Activated effector memory CD4-positive, alpha-beta T cell treated with anti-CD3 and anti-CD28 coated beads, Interleukin-2, amount 50 U/mL, for 16 hours (primary cell): ENCODE measurements at regions not wholly inside any gene's neighbourhood (a gene's known extent, or its start where the extent isn't known, plus 50 kb on each side); places are given as distances from the start of the nearest gene placed in this dataset.

Experiments
- DNase-seq: peaks from one replicate; pipeline ENCODE4 v3.0.0-alpha.2; 2020

DNA sequence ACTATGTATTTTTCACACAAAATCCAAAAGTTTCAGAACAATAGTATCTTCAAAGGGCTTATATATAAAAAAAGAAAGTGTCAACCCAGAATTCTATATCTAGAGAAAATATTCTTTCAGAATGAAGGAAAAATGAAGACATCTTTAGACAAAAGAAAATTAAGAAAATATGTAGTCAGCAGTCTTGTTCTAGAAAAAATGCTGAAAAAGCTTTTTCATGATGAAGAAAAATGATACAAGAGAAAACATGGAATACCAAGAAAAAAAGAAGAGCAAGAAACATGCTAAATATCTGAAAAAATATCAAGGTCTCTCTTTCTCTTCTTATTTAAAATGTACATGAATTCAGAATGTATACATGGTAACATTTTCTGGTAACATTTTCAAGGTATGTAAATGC, 816.8 kb upstream of the FAT3 start:
- DNase-seq, result no peak

DNA sequence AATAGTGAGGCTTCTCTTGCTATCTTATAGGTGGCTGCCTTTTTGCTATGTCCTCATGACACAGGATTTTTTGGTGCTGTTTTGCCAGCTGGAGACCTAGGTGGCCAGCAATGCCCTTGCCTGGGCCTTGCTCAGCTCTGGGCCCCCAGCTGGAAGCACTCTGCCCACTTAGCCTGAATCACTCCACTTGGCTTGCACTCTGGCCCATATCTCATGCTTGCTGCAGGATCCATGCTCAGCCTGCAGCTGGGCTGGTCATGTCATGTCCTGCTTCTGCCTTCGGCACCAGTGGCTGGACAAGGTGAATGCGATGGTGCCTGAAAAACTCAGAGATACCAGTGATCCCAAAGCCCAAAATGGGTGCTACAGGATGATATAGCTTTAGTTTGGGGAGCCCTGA, 818.6 kb upstream of the FAT3 start:
- DNase-seq, result no peak

DNA sequence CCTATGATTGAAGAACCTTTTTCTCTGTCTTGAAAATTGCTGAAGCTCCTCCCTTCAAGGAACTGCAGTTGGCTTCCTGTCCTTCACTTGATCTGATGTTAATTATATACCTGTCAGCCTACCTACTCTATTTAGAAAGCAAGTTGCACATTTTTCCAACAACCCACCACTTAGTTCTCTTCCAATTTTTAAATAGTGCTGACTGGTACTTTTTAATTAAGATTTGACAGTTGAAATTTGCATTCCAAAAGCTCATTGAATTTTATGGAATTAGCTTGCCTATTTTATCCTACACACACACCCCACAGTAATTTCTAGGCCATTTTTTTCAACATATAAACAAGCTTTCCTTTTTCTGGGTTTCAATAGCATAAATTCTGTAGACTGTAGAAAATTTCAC, 820.3 kb upstream of the FAT3 start:
- DNase-seq, result no peak

DNA sequence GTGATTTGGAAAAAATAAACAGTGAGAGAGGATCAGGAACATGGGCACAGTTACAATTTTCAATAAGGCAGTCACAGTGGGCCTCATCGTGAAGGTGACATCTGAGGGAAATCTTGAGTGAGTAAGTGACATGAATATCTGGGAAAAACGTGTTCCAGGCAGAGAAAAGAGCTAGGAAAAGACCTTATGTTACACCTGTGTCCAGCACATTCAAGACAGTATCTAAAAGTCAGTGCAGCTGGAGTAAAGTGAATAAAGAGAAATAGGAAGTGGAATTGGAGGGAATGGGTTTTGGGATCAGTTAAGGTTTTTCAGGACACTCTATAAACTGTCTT, 827.5 kb upstream of the FAT3 start:
- no peak for DNase-seq

DNA sequence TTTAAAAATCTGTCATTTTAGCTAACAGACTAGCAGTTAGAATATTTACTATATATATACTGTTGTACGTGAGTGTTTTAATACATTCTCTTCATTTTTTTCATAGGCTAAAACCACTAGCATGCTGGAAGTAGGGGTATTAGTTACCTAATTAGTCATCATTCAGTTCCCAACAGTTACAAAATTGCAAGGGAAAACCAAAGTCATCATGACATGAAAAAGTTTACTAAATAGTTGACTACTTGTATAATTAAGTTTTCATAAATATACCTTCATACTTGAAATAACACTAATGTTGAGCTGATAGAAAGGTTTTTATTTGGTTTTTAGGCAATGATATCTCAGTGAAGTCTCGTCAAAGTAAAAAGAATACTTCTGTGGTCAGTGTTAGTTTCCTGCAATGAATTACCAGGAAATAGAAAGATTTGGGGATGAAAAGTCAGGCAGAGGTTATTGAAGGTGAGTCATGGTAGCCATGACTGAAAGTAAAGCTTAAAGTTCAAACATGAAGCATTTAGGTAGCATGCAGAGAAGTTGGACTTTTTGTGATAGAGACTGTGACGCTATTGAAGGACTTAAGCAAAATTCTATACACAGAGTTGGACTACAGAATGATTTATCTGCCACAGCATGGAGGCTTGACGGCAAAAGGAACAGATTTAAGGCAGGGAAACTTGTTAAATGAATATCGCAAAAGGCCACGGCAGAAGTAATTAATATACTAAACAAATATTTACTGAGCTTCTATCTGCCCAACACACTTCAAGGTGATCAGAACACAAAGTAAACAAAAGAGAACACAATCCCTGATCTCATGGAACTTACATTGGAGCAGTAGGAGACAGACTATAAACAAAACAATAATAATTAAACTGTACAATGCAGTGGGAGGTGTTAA, 828.1 kb upstream of the FAT3 start:
- no peak for DNase-seq

DNA sequence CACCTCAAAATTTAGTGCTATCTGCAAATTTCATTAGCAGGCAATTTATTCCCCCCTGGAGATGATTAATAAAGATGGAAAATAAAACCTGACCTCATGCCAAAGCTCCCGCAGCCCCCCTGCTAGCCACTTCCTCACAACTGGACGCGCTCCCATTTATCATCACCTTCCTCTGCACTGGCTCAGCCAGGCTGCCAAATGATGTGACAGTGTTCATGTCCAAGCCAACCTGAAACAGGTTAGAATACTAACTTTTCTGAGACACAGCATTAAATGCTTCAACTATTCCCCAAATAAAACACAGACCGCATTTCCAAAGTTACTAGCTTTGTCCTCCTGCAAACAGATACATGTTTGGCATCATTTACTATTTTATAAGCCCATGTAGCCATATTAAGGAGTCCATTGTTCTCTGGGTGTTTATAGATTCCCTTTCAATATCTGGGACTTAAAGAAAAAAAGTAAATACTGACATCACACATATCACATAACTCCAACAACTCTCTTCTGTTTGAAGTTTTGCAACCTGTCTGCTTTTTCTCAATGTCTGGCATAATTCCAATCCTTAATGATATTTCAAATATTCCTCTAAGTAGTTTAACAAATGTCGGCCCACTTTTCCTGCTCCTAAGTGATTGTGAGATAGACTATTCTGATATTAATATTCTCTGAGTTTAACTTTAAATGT, 829.7 kb upstream of the FAT3 start:
- no peak for DNase-seq

DNA sequence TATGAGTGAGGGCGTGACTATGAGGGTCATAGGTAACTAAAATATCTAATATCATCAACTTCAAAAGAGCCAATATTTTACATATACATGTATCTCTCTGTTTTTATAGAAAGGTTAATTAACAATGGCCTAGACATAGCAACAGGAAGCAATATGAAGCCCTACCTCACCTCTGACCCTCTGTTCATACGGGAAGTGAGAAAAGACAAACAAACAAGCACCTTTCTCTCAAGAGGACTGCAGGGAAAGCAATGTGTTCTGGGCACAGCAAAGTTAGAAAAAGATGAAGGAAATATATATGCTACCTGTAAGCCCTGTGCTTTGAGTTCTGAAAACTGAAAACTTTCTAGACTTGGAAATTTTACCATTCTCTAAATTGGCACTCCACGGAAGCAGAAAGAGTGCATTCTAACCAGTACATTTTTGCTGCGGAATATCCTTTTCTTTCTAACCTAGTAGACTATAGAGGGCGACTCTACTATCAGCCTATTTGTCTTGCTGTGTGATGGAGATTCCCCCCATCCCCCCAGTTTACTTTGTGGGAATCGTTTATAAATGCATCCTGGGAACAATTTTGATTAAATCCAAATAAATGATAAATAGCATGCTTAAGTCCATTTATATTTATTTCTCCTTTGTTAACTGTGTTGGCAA, 830.4 kb upstream of the FAT3 start:
- DNase-seq, result no peak

DNA sequence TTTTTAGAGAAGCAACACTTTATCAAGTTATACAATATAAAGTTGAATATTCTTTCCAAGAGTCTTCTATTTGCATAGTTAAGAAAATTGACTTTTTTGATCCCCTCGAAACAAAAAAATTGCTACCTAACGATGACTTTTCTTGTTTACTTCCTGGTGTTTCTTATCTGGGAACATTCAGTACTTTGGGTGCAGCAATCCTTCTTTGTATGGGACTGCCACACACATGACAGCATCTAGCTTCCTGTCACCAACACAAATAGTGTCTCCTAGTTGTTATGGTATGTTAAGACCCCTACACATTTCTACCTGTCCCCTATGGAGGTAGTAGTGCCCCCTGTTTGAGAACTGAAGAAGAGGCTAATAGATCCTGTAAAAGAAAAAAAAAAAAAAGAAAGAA, 841.7 kb upstream of the FAT3 start:
- no peak for DNase-seq

DNA sequence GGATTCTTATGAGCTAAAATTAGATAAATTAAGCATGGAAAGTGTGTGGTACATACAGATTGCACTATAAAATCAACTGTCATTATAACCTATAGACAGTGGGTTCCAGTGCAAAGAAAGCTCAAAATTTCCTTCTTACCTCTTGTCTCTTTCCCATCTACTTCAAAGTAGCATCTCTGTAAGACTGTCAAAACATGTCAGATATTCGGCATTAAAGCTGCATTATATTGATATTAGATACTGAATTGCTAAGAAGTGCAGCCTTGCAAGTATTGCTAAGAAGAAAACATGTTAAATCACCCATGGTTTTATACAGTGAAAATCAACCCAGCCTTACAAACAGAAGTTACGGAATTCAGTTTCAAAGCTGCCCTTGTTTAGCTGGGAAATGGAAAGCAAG, 849.8 kb upstream of the FAT3 start:
- DNase-seq, result no peak

DNA sequence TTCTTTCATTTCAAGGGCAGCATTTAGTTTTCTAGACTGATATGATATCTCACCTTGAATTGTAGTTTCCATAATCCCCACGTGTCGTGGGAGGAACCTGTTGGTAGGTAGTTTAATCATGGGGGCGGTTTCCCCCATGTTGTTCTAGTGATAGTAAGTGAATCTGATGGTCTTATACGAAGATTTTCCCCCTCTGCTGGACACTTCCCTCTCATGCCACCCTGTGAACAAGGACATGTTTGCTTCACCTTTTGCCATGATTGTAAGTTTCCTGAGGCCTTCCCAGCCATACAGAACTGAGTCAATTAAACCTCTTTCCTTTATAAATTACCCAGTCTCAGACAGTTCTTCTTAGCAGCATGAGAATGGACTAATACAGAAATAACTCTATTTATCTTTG, 851.1 kb upstream of the FAT3 start:
- no peak for DNase-seq

DNA sequence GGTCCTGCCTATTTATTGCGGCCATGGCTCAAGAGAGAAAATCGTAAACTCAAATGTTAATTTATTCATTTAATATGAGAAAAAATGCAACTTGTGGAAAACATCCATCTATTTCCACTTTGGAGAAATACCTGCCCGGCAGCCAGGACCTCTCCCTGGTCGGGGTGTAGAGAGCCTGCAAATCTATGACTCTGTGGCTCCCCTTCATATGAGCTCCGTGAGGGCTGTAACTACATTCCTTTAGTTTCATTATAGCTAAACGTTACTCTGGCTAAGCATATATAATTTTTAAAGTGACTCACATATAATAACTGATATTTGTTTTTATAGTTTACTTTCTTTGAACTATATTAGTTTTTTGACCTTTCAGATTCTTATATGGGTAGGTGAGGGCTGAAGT, 857.8 kb upstream of the FAT3 start:
- DNase-seq, result no peak

DNA sequence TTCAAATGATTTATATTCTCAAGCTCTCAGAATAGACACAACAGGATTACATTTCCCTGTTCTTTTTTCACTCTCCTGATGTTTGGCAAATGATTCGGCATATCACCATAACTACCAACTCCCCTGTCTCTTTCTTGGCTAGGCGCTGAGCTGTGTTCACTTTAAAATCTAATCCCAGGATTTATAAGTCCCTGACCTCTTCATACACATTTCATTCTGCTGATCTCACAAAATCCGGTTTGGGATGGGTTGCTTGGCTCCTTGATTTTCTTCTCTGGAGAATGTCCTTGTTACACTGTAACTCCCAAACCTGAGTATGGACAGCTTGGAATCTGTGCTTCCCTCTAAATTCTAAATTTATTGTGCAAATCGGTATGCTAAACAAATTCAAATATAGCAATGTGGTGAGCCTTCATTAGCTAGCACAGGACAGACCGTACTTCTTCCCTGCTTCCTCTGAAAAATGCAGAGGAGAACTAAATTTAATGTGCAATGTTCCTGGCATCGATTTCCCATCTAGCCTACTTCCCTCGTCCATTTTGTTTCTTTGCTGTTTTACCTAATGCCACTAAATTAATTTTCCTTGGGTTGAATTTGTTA, 858.5 kb upstream of the FAT3 start:
- no peak for DNase-seq

DNA sequence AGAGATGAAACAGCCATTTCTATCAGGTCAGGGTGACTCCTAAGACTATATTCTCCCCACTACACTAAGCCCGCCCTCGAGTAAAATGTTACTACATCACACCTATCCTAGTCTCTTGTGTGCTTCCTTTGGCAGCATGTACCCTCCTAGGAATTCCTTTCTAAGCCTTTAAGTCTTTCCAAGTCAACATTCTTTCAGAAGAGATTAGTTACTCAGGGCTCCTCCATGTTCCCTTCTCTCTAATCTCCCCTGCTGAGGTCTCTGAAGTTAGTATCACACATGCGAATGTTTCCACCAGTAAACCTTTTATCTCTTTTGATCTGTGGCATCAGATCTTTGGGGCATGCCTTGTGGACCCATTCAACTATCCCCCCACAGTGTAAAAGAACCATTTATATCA, 873.7 kb upstream of the FAT3 start:
- DNase-seq, result no peak

DNA sequence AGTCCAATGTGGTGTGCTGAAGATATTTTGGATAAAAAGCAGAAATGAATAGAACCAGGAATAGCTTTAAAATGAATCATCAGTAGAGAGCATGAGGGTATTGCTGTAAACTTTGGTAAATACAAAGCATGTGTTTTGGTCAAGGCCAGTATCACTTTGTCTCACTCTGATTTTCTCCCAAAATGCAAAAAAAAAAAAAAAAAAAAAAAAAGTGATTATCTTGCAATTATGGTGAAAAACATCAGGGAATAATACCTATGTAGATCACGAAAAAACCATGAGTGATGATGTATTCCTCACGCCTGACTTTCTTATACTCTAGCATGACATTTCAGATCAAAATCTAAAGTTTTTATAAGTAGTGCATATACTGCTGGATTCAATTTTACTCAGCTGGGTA, 897.9 kb upstream of the FAT3 start:
- DNase-seq, result no peak

DNA sequence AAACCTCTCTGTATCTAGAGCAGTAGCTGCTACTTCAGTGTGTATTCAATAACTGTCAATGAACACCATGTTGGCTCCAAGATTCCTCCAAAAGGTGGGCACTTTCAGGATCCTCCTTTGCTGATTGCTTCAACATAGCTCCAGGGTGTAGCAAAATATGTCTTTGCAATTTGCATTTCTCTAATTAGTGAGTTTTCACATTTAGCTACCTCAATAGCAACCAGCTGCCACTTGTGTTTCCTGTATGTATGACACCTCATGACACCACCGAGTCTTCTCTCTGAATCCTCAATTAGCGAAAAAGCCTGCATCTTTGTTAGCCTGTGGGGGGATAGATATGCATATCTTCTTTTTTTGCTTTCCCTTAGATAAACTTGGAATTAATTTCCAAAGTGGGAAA, 898.3 kb upstream of the FAT3 start:
- no peak for DNase-seq

DNA sequence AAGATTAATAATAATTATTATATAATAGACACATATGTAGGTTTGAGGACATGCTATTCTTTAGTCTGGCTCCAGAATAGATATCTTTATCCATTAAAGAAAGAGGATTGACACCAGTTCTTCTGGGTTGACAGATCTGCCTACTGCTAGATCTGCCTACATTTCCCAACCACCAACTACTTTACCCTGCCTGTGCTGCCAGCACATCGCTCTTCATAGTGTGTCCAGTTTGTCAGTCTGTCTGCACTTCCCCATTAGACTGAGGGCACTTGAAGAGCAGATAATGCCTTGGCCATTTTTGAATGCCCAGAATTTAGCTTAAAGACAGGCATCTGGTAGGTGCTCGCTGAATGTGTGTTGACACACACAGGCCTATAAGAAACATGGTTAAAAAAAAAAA, 910.1 kb upstream of the FAT3 start:
- DNase-seq, result no peak

DNA sequence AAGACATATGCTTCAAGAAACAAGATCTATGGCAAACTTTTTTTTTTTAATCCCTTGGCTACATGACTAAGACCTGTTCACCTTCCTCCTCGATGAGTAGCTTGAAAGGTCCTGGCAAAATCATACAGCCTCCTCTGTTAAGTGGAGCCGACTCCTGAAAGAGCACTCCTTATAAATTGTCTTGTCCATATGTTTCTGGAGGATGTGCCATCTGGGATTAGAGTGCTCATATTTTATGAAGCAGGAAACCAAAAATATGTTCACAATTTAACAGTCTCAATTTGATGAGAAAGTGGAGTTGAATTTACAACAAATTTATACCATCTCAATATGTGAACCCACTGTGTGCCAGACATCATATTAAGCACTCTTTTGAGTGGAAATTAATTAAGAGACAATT, 912.1 kb upstream of the FAT3 start:
- no peak for DNase-seq

DNA sequence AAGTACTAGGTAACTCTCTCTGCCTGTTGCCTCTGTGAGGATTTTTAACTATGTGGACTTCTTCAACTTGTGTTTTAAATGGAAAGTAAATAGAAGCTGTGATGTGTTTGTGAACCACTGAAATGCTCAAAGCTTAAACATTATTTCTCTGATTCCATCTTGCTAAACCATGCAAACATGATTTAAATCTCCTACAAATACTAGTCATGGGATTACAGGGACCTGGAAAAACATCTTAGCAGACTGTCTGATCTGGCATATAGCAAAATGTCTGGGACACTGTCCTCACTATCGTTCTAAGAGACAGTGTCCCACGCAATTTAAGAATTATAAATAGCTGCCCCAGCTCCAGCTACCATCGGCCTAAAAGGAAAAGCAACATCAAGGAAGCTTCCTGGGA, 914.5 kb upstream of the FAT3 start:
- no peak for DNase-seq

DNA sequence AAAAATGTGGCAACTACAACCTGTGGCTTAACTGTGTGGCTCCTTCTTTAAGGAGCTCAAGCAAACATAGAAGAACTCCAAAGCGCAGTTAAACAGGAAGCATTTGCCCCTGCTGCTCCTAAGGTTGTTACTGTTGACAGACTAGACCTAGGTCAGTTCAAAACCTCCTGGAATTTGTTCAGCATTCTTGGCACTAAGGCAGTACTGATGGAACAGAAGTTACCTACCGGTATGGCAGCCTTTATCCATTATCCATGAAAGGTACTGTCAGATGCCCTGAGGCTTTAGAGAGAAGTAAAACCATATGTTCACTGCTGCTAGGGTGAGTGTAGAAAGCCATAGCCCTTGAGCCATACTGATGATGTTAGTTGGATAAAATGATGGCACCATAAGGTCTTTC, 916.5 kb upstream of the FAT3 start:
- DNase-seq, result no peak

DNA sequence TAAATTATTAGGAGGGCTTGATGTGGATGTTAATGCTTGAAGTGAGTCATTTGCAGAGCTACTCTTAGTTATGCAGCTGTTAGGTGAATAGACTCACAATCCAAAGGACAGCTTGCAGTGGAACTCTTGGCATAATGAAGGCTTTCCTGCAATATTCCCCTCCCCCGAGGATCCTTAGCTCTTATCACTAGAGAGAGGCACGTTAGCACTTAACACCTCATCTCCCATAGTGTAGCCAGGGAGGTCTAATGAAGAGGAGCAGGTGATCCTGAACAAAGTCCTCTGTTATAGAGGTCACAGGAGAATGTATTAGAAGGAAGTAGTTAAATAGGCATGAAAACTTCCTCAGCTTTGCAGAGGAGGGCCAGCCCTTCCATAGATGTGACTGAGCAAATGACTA, 919.2 kb upstream of the FAT3 start:
- DNase-seq, result no peak

DNA sequence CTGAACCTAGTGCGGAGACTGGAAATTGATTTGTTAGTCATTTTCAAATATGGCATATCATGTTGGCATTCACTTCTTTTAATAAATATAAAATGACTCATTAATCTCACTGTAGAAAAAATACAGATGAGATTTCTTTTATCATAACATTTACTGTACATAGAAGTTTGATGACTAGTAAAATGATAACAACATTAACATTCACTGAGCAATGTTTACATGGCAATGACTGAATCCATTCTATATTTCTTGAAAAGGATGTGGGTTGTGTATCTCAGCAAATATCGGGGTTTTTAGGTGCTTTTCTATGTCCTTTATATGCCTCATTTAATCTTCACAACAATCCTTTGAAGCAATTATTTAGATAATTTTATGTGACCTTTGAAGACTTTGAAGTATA, 920.9 kb upstream of the FAT3 start:
- no peak for DNase-seq

DNA sequence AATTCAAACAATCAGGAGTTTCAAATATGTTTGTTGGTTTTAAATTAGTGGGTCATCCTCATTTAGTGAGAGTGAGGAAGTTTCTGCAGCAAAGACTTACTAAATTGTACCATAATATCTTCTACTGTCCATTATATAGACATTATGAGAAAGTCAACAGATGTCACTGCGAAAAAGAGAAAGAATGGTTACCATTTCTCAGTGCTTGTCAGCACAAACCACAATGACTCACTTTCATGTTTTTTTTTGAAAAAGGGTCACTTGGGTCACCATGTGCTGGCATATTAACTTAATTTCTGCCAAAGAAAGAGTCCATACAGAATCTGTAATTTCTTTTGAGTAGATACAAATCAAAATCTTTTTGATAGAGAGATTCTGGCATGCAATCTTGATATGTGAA, 924.6 kb upstream of the FAT3 start:
- DNase-seq, result no peak

DNA sequence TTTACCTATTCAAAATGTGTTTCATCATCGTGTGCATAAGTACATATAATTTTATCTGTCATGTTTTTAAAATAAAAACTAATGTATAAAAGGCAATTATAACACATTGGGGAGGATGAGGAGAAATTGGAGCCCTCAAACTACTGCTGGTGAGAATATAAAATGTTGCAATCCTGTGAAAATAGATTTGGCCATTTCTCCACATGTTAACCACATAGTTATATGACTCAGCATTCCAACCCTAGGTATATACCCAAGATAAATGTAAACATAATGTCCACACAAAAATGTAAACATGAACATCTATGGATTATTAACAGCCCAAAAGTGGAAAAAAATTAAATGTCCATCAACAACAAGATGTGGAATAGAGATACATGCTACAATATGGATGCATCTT, 928.0 kb upstream of the FAT3 start:
- no peak for DNase-seq

DNA sequence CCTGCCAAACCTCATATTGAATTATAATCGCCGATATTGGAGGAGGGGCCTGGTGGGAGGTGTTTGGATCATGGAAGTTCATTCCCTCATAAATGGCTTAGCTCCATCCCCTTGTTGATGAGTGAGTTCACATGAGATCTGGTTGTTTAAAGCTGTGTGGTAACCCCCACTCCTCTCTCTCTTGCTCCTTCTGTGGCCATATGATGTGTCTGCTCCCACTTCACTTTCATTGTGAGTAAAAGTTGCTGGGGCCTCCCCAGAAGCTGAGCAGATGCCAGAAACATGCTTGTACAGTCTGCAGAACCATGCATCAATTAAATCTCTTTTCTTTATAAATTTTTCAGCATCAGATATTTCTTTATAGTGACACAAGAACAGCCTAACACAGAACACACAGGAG, 929.0 kb upstream of the FAT3 start:
- DNase-seq, result no peak
